ENCODE measurements at regions not wholly inside any gene's neighbourhood (a gene's known extent, or its start where the extent isn't known, plus 50 kb on each side); places are given as distances from the start of the nearest gene placed in this dataset.
"Not testable (repeated sequence)": the region's sequence is repeated elsewhere in the genome, so short reads cannot be mapped to it uniquely, and the experiment has no call there.

DNA sequence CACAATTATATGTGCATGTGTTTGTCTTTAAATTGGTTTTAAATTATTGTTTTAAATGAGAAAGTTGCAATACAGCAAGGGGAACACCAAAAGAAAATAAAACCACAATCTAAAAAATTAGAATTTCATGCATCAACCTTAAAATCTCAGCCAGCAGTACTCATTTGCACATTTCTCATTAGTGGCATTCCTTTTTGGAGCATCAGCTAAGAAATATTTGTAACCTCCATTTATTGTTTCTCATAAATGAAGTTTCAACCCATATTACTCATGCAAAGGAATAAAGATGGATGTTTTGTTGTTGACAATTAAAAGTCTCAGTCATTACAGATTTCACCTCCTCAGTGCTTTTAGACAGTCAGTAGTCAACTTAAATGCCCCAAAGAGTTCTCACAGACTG, 160.1 kb downstream of the TBX15 start:
- in situ Hi-C loops (cut with HindIII; ENCODE audit: low sequenced_read_pairs), result no loop called here

DNA sequence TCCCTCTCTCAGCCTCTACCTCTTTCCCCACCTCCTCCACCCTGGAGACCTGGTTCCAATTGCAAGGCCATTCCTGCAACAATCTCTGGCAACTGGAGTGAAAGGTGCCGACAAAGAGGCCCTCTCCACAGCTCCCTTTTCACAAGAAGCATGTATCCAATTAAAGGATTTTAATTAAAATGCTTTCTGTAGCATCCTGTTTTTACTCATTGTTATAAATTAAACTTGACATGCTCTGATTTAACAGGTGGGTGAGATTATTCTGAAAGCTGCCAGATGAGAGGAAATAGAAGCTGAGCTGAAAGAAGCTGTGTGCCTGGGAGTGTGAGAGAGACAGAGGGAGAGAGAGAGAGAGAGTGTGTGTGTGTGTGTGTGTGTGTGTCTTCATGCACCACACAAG, 160.5 kb downstream of the TBX15 start:
- in situ Hi-C loops (cut with HindIII; ENCODE audit: low sequenced_read_pairs), result no loop called here
- no peak for DNase-seq (ENCODE audit: low spot score)

More for the DNA sequence above, 160.1 kb downstream of the TBX15 start:
- no peak for DNase-seq (ENCODE audit: low spot score)

DNA sequence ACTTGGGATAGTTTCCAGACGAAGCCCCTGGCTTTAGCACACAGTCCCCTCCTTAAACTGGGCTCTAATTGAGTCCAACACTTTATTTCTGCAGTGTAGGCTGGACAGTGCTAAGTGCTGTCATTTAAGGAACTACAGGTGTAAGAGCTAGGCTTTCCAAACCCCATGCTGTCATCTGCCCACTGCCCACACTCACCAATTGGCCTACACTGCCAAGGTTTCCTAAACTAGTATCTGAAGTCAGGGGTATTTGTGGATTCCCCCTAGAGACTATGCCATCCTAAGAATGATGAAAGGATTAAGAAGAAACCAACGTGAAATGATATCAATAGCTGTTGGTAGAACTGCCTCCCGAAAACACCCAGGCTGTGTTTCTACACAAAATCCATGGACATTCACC, 160.9 kb downstream of the TBX15 start:
- in situ Hi-C loops (cut with HindIII; ENCODE audit: low sequenced_read_pairs), result no loop called here

DNA sequence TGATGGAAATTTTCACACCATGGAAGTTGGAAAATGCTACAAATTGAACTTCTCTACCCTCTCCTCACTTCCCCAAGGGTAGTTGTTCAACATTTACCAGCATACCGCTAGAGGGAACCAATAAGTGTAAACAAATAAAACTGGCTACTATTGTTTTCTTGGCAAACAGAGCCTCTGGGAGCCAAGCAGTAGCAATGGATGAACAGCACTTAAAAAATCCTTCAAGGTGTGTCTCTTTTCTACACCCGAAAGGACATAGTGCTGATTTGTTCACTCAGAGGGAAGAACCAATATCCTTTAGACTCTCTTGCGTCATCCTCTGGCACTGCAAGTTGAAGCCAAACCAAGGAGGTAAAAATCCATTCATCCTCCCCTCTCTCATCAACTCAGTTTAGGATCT, 161.5 kb downstream of the TBX15 start:
- in situ Hi-C loops (cut with HindIII; ENCODE audit: low sequenced_read_pairs), result no loop called here
- no peak for DNase-seq (ENCODE audit: low spot score)

More for the DNA sequence above, 160.9 kb downstream of the TBX15 start:
- DNase-seq (ENCODE audit: low spot score), result no peak

DNA sequence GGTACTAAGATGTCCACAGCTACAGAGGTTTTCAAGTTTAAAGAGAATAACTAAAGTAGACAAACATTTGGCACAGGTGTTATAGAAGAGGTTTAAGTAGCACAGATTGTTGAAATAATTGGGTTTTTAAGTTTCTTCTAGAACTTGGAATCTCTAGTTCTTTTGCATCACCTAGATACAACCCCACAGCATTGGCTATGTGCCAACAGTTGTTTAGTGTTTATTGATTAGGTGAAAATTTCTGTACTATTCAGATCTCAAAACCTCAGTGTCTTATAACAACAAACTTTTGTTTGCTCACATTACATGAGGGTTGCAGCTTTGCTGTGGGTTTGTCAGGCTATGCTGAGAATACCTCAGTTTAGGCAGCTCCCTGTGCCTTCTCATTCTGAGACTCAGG, 162.5 kb downstream of the TBX15 start:
- DNase-seq (ENCODE audit: low spot score), result no peak
- in situ Hi-C loops (cut with HindIII; ENCODE audit: low sequenced_read_pairs), result no loop called here

DNA sequence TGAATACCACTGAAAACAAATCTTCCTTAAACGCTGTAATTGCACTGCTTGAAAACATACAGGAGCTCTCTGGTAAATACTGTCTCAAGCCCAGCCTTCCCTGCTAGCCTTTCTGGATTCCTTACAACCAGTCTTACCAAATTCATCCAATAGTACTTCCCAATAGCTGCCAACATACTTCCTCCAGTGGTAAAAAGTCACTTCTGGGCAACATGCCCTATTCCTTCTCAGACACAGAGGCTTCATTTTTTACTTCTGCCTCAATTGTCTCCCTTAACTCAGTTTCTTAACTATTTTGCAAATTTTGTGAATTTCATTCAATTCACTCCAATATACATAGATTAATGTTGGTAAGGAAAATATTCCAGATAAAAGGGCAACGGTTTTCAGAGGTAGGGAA, 166.3 kb downstream of the TBX15 start:
- DNase-seq (ENCODE audit: low spot score), result no peak
- in situ Hi-C loops (cut with HindIII; ENCODE audit: low sequenced_read_pairs), result no loop called here

DNA sequence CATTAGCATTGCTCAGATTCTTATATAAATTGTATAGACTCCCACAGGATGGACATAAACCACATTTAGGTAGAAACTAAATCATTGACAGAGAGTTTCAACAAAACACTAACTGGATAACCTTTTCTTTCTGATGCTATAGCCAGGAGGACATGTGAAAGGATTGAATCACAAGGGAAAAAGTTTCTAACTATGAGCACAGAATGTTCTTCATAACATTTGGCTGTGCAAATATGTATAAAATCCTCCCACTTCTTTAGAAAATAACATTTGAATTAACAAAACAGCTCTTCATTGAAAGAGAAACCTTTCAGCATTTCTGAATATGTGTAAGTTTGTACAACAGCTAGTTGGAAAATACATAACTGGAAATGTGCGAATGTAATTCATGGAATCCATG, 167.3 kb downstream of the TBX15 start:
- no peak for DNase-seq (ENCODE audit: low spot score)
- in situ Hi-C loops (cut with HindIII; ENCODE audit: low sequenced_read_pairs), result no loop called here

DNA sequence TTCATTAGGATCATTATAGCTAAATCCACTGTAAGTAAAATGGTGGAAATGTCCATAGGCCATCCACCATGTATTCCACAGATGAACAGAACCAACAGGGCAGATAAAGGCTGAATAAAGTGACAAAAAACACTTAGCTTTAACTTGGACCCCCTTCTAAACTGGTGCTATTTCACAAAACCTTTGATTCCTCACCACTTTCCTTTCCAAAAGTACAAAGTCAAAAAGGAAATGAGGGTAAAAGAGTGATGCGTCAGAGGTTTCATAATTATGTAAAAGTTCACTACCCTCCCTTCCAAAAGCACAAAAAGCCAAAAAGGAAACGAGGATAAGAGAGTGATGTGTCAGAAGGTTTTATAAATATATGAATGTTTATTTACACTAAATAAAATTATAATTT, 172.2 kb downstream of the TBX15 start:
- in situ Hi-C loops (cut with HindIII; ENCODE audit: low sequenced_read_pairs), result no loop called here
- DNase-seq (ENCODE audit: low spot score), result no peak

DNA sequence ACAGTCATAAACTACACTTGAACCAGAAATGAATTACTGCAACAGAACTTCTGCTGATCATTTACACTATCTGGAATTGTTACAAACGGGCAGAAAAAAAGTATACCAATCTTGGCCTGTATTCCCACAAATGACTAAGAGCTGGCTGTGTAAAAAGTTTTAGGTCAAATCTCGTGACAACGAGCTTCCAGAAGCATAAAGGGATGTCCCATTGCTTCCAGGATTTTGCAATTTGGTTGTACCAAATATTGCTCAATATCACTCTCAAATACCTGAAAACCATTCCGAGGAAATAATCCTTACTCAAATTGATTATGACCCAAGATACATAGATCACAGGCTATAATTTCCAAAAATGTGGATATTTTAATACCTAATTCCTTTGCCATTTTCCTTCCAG, 175.6 kb downstream of the TBX15 start:
- DNase-seq (ENCODE audit: low spot score), result no peak

DNA sequence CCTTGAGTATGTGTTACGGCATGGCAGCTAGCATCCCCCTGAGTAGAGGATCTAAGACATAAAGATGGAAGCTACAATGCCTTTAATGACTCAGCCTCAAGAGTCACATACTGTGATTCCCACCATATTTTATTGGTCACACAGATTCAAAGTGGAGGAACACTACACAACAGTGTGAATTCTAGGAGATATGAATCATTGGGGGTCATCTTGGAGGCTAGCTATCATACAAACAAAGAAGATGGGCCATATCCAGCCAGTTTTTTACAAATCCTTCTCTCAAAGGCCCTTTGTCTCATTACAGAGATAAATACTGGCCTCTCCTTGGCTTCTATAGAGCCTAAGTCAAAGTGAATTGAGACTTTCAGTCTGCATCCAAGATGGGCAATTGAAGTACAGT, 177.0 kb downstream of the TBX15 start:
- DNase-seq (ENCODE audit: low spot score), result no peak
- in situ Hi-C loops (cut with HindIII; ENCODE audit: low sequenced_read_pairs), result no loop called here

More for the DNA sequence above, 175.6 kb downstream of the TBX15 start:
- in situ Hi-C loops (cut with HindIII; ENCODE audit: low sequenced_read_pairs), result no loop called here

DNA sequence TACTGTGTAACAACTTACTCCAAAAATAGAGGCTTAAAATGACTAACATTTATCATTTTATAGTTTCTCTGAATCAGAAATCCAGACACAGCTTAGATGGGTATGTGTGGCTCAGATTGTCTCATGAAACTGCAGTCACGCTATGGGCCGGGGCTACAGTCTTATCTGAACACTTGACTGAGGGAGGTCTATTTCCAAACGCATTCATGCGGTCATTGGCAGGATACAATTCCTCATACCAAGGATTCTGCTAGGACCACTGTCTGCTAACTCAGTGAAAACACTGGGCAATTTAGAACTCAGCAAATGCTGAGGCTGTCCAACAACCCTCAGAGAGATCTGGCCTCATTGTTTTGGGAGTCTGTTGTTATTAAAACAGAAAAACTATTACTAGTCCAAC, 178.6 kb downstream of the TBX15 start:
- DNase-seq (ENCODE audit: low spot score), result no peak
- in situ Hi-C loops (cut with HindIII; ENCODE audit: low sequenced_read_pairs), result no loop called here

DNA sequence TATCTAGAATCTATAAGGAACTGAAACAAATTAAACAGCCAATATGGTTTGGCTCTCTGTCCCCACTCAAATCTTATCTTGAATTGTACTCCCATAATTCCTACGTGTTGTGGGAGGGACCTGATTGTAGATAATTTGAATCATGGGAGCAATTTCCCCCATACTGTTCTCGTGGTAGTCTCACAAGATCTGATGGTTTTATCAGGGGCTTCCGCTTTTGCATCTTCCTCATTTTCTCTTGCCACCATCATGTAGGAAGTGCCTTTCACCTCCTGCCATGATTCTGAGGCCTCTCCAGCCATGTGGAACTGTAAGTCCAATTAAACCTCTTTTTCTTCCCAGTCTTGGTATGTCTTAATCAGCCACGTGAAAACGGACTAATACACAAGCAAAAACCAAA, 185.0 kb downstream of the TBX15 start:
- DNase-seq (ENCODE audit: low spot score); in situ Hi-C loops (cut with HindIII; ENCODE audit: low sequenced_read_pairs): not testable (repeated sequence)

DNA sequence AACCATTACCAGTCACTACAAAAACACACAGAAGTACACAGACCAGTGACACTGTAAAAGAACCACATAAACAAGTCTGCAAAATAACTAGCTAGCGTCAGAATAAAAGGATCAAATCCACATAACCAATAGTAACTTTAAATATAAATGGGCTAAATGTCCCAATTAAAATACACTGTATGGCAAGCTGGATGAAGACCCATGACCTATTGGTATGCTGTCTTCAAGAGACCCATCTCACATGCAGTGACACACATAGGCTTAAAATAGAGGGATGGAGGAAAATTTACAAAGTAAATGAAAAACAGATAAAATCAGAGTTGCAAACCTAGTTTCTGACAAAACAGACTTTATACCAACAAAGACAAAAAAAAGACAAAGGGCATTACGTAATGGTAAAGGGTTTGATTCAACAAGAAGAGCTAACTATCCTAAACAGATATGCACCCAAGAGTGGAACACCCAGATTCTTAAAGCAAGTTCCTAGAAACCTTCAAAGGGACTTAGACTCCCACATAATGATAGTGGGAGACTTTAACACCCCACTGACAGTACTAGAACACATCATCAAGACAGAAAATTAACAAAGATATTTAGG, 196.9 kb downstream of the TBX15 start:
- no peak for DNase-seq (ENCODE audit: low spot score)
- in situ Hi-C loops (cut with HindIII; ENCODE audit: low sequenced_read_pairs), result no loop called here

DNA sequence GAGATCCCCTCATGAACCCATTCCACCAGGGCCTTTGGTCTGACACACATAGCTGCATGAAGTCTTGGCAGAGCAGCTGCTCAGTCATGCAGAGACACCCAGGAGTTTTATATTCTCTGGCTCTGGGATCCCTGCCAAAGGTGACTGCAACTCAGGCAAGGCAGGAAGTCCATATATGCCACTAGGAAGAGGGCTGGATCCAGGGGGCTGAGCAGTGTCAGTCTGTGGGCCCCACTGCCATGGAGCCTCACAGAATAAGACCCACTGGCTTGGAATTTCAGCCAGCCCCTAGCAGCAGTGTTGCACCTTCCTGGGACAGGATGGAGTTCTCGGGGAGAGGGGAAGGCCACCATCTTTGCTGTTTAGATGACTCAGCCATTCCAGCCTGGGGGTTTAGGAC, 199.7 kb downstream of the TBX15 start:
- DNase-seq (ENCODE audit: low spot score), result no peak
- in situ Hi-C loops (cut with HindIII; ENCODE audit: low sequenced_read_pairs), result no loop called here

DNA sequence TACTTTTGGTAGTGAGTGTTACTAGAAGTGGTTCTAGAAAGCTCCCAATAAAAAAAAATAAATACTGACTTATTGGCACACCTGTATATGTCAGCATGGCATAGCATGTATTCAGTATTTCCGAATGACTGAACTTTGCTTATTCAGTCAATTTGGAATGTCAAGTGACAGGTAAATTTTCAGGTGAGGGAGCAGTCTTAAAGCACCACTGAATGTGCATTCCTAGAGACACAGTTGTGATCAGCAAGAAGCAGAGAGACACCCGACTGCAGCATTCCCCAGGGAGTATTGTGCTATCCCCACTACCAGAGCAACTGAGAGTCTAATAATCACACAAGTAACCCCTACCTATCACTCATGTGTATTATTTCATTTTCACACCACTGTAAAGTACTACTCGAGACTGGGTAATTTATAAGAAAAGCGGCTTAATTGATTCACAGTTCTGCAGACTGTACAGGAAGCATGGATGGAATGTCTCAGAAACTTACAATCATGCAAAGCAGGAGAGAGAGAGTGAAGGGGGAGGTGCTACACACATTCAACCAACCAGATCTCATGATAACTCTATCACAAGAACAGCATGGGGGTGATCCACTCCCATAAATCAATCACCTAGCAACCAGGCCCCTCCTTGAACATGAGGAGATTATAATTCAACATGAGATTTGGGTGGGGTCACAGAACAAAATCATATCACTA, 201.5 kb downstream of the TBX15 start:
- no peak for DNase-seq (ENCODE audit: low spot score)
- in situ Hi-C loops (cut with HindIII; ENCODE audit: low sequenced_read_pairs), result no loop called here

DNA sequence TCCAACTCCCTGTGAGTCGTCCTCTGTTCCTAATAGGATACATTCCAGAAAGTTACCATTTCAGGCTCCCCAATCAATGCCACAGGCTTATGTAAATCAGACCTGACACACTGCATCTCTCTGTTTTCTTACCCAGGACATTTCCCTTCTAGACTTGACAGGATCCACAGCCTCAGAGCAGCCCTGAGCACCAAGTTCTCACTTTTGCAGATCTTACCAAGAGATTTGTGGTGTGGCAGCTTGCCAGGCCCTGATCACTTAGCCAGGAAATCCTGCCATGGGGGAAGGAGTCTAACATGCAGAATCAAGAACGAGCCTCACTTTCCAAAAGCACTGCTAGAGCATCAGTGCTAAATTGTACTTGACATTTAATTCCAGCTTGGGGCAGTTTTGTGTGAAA, 202.9 kb downstream of the TBX15 start:
- in situ Hi-C loops (cut with HindIII; ENCODE audit: low sequenced_read_pairs), result no loop called here

DNA sequence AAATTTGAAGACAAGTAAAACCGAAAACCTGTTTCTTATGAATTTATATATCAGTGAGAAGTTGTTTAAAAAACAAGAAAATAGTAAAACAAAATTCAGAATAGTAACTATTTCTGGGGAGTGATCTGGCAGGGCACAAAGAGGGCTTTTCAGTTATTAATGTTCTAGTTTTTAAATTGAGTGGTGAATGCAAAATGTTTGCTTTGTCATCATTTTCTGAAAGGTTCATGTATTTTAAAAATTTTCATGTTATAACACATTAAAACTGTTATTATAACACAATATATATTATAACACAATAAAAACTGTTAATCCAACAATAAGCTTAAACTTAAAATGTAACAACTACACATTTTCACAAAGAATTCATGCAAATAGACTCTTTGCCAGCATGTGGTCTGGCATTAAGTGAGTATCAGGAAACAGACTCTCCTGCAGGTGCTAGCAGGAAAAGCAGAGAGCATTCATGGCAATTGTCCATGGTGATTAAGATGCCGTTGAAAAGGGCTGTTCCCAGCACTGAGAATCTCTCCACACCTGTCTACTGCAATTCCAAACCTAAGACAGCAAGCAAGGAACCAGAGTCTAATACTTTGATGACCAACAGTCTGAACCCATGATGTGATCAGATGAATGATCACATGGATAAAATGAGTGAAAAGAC, 204.9 kb downstream of the TBX15 start:
- in situ Hi-C loops (cut with HindIII; ENCODE audit: low sequenced_read_pairs), result no loop called here
- DNase-seq (ENCODE audit: low spot score), result no peak

More for the DNA sequence above, 202.9 kb downstream of the TBX15 start:
- no peak for DNase-seq (ENCODE audit: low spot score)

DNA sequence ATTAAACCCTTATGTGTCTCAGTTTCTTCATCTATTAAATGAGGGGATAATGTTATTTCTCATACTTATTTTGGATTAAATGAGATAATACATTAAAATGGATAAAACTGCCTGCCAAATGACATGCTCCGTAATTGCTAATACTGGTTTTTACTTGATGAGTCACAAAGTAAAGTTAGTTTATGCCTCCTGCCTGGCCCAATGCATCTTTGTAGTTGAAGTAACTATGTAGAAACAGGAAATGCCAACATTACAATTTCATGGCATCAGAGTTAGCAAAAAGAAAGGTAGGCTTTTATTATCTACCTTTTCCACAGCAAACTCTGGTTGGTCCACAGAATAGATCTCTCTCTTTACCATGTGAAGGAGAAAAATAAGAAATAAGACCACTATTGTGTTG, 214.5 kb downstream of the TBX15 start:
- in situ Hi-C loops (cut with HindIII; ENCODE audit: low sequenced_read_pairs), result no loop called here
- no peak for DNase-seq (ENCODE audit: low spot score)

DNA sequence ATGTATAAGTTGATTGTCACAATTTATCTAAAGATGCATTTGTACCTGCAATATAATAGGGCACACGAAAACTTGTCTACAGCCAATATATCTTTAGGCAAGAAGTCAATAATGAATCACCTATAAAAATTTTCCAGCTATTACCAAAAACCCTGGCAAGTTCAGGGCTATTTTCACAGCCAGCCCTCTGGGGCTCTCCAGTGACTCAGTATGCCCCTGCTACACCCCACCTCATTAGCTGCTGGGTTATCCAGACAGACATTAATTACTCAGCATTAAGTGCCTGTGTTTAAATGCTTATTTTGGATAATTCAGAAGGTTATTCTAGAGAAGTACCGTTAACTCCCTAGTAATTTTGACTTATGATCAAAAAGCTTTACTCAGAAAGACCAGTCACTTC, 220.2 kb downstream of the TBX15 start:
- DNase-seq (ENCODE audit: low spot score), result no peak
- in situ Hi-C loops (cut with HindIII; ENCODE audit: low sequenced_read_pairs), result no loop called here

DNA sequence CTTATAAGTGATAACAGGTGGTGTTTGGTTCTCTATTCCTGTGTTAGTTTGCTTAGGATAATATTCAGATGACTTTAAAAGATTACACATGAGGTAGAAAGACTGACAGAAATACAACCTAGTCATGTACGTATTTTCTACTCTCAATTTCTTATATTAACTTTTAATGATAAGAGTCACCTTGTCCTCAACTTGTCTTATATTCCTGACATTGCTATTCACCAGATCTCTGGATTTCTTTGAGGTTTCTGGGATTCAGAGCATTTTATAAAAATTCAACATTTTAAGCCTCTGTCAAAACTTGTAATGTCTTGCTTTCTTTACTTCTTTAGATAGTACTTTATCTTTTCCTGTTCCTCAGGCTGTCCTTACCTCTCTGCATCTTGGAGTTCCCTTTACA, 234.2 kb downstream of the TBX15 start:
- DNase-seq (ENCODE audit: low spot score), result no peak
- in situ Hi-C loops (cut with HindIII; ENCODE audit: low sequenced_read_pairs), result no loop called here

DNA sequence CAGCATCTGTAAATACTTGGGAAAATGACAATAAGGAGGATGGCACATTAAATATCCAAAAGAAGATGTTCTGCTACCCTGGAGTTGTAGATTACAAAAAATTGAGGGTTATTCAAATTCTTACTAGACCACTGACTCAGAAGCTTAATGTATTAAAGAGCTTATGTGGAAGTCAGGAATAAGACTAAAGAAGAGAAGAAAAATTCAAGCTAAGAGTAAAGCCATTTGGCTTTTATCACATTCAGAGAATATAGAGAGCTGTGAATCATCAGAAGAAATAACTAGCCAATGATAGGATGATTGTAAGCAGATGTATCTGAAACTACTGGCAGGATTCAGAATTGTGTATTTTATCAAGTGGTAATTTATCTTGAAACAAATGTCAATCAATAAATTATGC, 237.0 kb downstream of the TBX15 start:
- in situ Hi-C loops (cut with HindIII; ENCODE audit: low sequenced_read_pairs), result no loop called here
- no peak for DNase-seq (ENCODE audit: low spot score)
